ENCODE measurements at regions not wholly inside any gene's neighbourhood (a gene's known extent, or its start where the extent isn't known, plus 50 kb on each side); places are given as distances from the start of the nearest gene placed in this dataset.

DNA sequence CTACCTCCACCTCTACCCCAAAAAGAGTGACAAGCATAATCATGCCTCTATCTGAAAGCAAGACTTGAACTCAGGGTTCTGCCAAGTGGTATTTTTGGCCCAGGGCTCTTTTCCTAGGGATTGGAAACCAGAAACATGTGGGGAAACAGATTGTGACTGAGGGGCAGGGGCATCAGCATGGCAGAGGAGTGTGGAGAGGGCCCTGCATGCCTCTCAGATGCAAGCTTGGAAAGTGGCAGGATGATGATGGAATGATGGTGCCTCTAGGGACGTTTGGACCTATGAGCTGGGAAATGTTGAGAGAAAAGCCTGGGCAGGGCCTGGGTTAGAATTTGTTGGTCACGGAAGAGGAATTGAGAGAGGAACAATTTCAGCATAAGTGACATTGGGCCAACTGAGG, 78.4 kb upstream of the LEP start:
- TF ChIP-seq, protein P1, sequence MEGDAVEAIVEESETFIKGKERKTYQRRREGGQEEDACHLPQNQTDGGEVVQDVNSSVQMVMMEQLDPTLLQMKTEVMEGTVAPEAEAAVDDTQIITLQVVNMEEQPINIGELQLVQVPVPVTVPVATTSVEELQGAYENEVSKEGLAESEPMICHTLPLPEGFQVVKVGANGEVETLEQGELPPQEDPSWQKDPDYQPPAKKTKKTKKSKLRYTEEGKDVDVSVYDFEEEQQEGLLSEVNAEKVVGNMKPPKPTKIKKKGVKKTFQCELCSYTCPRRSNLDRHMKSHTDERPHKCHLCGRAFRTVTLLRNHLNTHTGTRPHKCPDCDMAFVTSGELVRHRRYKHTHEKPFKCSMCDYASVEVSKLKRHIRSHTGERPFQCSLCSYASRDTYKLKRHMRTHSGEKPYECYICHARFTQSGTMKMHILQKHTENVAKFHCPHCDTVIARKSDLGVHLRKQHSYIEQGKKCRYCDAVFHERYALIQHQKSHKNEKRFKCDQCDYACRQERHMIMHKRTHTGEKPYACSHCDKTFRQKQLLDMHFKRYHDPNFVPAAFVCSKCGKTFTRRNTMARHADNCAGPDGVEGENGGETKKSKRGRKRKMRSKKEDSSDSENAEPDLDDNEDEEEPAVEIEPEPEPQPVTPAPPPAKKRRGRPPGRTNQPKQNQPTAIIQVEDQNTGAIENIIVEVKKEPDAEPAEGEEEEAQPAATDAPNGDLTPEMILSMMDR (IDR thresholded peaks at IDR 0.05; ENCODE audit: insufficient read depth, low read length): no peak
- TF ChIP-seq, protein P2, sequence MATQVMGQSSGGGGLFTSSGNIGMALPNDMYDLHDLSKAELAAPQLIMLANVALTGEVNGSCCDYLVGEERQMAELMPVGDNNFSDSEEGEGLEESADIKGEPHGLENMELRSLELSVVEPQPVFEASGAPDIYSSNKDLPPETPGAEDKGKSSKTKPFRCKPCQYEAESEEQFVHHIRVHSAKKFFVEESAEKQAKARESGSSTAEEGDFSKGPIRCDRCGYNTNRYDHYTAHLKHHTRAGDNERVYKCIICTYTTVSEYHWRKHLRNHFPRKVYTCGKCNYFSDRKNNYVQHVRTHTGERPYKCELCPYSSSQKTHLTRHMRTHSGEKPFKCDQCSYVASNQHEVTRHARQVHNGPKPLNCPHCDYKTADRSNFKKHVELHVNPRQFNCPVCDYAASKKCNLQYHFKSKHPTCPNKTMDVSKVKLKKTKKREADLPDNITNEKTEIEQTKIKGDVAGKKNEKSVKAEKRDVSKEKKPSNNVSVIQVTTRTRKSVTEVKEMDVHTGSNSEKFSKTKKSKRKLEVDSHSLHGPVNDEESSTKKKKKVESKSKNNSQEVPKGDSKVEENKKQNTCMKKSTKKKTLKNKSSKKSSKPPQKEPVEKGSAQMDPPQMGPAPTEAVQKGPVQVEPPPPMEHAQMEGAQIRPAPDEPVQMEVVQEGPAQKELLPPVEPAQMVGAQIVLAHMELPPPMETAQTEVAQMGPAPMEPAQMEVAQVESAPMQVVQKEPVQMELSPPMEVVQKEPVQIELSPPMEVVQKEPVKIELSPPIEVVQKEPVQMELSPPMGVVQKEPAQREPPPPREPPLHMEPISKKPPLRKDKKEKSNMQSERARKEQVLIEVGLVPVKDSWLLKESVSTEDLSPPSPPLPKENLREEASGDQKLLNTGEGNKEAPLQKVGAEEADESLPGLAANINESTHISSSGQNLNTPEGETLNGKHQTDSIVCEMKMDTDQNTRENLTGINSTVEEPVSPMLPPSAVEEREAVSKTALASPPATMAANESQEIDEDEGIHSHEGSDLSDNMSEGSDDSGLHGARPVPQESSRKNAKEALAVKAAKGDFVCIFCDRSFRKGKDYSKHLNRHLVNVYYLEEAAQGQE (IDR thresholded peaks at IDR 0.05; ENCODE audit: insufficient replicate concordance, low read depth): no peak

All from HL-60 (cell line).